IPS-18c (cell line): ENCODE measurements at regions not wholly inside any gene's neighbourhood (a gene's known extent, or its start where the extent isn't known, plus 50 kb on each side); places are given as distances from the start of the nearest gene placed in this dataset.
"Not testable (repeated sequence)": the region's sequence is repeated elsewhere in the genome, so short reads cannot be mapped to it uniquely, and the experiment has no call there.

Source experiments
- H3K4me3 ChIP-seq: 2 replicates; pipeline ENCODE4 v1.7.0; 2013; ENCODE audit warnings: low read depth, mild to moderate bottlenecking, low read length, moderate library complexity; ENCODE audit not compliant: insufficient read depth
- H3K9me3 ChIP-seq: one replicate; pipeline ENCODE4 v1.6.1; 2013; ENCODE audit warnings: mild to moderate bottlenecking, low read length, moderate library complexity; ENCODE audit not compliant: control insufficient read depth, insufficient read depth

- Histone ChIP-seq H3K4me3 (no peak overlapping the region), H3K9me3 (no peaks in the 10 kb centered on the region)
Observed at GRCh38 chr1:168467452-168467851, 76.3 kb downstream of the XCL2 start.

DNA sequence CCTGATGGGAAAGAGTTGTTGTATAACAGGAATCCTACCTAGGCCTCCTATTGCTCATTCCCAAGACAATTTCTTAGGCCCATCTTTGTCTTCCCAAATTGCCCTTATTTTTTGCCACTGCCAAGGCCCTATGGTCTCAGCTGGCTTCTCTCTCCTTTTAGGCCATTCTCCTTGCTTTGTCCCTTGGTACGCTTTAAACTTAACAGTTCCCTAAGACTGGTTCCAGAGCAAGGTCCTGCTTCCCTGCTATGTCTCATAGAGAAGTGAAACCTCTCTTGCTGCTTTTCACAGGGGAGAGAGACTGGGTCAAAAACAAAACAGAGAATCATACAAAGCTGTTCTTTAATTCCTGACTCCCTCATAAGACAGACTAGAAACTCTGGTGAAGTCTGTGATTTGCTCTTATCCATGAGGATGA lies 77.1 kb downstream of the XCL2 start:
- Histone ChIP-seq H3K9me3 (no peaks in the 10 kb centered on the region), H3K4me3 (no peak overlapping the region)

DNA sequence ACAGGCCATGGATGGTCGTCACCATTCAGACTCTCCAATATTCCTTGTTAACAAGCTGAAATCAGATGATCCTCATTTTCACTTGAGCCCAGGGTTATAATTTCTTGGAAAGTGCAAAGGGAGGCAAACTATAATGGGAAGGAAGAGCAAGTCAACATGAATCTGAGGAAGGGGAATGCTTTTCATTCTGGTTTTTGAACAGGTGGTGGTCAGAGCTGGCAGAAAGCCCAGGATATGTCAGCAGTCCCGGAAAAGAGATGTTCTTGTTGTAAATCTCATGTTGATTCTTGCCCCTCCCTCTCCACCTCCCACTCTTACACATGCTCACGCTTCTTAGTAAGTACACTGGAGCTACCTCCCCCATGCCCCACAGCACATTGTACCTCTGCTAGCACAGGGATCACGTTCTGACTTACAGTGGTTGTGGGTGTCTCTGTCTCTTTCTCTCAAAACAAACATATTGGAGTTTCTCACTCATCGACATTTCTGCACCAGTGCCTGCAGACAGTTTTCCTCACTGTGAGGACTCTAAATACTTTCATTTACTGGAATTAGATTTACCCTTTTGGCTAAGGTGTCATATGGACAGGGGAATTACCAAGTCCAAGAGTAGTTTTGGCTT lies 77.6 kb downstream of the XCL2 start:
- Histone ChIP-seq H3K4me3 (no peak overlapping the region), H3K9me3 (no peaks in the 10 kb centered on the region)

GRCh38 chr1:168461108-168461507 lies 82.7 kb downstream of the XCL2 start:
- H3K9me3 ChIP-seq, H3K4me3 ChIP-seq: not testable (repeated sequence)

- not testable (repeated sequence) for H3K9me3 ChIP-seq, H3K4me3 ChIP-seq
Observed at GRCh38 chr1:168457296-168457695, 86.5 kb downstream of the XCL2 start.

DNA sequence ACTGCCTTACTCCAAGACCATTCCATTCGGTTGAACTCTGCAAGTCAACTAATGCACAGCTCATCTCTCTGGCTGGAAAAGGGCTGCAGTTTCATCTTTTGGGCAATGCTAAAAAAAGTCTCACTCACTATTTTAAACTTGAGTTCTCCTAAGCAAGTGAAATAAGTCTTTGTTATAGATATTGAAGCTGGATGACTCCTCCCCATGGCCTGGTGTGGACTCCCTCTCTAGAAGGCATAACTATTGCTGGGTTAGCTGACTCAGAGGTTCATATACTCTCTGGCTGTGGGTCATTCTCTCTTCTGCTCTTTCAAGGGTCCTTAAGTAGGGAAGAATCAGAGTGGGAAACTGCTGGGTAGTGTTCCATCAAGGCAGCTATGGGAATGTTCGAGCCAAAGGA lies 88.0 kb downstream of the XCL2 start:
- H3K4me3 ChIP-seq, result no peak overlapping the region
- H3K9me3 ChIP-seq, result no peaks in the 10 kb centered on the region

- Histone ChIP-seq H3K4me3 (no peak overlapping the region), H3K9me3 (no peaks in the 10 kb centered on the region)
Observed at GRCh38 chr1:168454211-168454815, 89.5 kb downstream of the XCL2 start.

DNA sequence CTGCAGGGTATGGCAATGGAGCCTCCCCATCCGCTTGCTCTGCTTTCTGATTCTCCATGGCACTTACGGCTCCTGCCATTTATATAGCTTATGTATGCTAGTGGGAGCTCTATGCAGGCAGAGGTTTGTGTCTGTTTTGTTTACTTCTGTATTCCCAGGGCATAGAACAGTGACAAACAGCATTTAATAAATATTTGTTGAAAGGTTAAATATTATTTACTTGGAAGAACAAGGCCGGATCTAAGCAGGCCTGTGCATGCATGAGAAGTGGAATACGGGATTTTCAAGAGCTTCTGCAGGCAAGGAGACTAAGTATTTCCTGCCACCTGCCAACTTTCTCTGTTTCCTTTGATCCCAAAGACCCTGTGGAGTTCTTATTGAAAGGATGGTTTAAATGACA lies 90.7 kb downstream of the XCL2 start:
- Histone ChIP-seq H3K9me3 (no peaks in the 10 kb centered on the region), H3K4me3 (no peak overlapping the region; the same call in 1 of the 2 replicates)

GRCh38 chr1:168452329-168452728 lies 91.5 kb downstream of the XCL2 start:
- Histone ChIP-seq H3K4me3 (no peak overlapping the region), H3K9me3 (no peaks in the 10 kb centered on the region)

DNA sequence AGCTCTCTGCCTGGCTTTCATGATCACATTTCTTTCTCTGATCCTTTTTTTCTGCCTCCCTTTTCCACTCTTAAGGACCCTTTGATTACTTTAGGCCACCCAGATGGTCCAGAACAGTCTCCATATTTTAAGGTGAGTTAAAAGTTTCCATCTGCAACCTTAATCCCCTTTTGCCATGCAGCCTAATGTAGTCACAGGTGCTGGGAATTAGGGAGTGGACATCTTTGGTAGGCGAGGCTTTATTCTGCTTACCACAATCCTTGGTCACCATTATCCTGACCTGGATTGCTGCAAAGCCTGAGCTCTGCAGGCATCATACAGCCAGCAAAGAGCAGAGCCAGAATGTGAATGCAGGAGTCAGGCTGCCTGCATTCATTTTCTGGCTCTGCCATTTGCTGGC lies 95.9 kb downstream of the XCL2 start:
- H3K4me3 ChIP-seq, result no peak overlapping the region
- H3K9me3 ChIP-seq, result no peaks in the 10 kb centered on the region

- Histone ChIP-seq H3K4me3 (no peak overlapping the region), H3K9me3 (no peaks in the 10 kb centered on the region)
Observed at GRCh38 chr1:168446081-168446480, 97.7 kb downstream of the XCL2 start.

DNA sequence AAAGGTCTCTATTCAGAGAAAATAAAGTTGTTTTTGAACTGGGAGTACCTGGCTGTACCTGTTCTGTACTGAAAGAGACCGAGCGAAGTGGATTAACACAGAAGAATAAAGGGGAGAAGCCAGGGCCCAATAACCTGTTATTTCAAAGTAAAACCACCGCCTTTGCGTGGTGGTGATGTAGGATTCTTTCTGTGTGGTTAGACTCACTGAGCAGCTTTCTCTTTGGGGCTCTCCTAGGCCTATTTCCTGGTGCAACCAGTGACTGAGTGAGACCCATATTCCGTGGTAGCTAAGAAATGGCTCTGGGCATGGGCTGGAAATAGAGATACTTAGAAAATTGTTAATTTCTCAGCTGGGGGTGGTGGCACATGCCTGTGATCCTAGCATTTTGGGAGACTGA lies 99.9 kb downstream of the XCL2 start:
- no peaks in the 10 kb centered on the region for H3K9me3 ChIP-seq
- H3K4me3 ChIP-seq, result no peak overlapping the region

DNA sequence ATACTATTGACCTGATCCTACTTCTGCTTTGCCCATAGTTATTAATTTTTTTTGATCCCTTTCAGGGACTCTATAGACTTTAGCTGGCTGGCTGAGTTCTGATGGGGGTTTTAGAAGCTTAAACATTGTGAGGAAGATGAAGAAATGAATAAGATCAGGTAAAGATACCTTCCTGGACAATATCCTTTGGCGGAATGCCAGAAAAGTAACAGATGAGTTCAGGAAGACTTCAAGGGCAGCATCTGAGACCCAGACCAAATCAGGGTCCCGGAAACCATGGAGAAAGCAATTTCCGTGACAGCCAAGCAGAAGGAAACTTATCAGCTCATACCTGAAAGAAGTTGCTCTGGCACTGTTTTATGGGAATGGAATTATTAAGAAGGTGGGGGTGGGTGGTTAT lies 100.4 kb downstream of the XCL2 start:
- no peaks in the 10 kb centered on the region for H3K9me3 ChIP-seq
- no peak overlapping the region for H3K4me3 ChIP-seq

DNA sequence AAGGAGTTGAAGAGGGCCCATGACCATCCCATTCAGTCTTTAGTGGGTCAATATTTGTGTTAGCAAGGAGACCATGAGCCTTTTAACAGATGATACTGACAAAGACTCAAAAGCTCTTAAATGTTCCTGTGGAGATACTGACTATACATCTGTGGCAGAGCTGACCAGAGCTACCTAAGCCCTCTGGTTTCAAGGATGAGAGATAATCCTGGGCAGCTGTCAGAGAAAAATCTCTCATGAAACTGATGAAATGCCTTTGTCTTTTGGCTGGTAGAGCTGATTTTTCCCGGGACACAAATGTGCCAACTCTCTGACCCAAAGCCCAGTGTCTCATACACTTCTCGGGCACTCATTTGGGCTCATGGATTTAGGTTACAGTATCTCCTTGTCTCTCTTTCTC lies 100.9 kb downstream of the XCL2 start:
- Histone ChIP-seq H3K4me3 (no peak overlapping the region), H3K9me3 (no peaks in the 10 kb centered on the region)

DNA sequence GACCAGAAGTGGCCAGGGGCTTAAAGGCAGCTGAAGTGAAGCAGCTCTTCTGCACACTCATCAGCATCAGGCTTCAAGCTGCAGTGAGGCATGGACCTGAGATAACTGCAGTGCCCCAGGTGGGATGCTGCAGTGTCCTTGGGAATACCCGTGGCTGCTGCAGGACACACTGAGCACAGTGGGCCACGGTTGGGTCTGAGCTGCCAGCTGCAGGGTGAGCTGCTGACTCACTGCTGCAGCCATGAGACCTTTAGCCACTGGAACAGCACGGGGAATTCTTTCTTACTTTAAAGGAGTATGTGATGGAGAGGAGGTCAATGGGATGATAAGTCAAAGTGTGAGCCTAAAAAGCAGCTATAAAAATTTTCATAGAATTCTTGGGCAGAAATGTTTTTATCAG lies 102.1 kb downstream of the XCL2 start:
- no peaks in the 10 kb centered on the region for H3K9me3 ChIP-seq

GRCh38 chr1:168439456-168440375 lies 104.1 kb downstream of the XCL2 start:
- Histone ChIP-seq H3K4me3 (no peak overlapping the region), H3K9me3 (no peaks in the 10 kb centered on the region)

More for the DNA sequence above, 102.1 kb downstream of the XCL2 start:
- no peak overlapping the region for H3K4me3 ChIP-seq

DNA sequence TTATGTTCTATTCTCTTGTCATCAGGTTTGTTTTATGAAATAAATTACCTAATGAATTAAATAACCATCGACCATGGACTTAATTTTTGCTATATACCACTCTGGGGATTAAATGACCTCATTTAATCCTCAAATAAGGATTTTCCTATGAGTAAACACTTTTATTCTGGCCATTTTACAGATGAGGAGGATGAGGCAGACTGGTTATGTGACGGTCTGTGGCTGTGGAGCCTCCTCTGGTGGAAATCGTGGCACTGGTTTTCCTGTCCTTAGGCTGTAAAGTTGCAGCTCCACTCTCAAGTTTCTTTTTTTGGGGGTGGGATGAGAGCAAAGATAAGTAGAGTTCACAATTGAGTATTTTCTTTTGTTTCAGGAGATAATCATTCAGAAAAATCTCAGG lies 105.2 kb downstream of the XCL2 start:
- H3K9me3 ChIP-seq, result no peaks in the 10 kb centered on the region
- no peak overlapping the region for H3K4me3 ChIP-seq

GRCh38 chr1:168437821-168438220 lies 106.0 kb downstream of the XCL2 start:
- Histone ChIP-seq H3K9me3 (no peaks in the 10 kb centered on the region), H3K4me3 (no peak overlapping the region)
